ENCODE measurements at regions not wholly inside any gene's neighbourhood (a gene's known extent, or its start where the extent isn't known, plus 50 kb on each side); places are given as distances from the start of the nearest gene placed in this dataset.

DNA sequence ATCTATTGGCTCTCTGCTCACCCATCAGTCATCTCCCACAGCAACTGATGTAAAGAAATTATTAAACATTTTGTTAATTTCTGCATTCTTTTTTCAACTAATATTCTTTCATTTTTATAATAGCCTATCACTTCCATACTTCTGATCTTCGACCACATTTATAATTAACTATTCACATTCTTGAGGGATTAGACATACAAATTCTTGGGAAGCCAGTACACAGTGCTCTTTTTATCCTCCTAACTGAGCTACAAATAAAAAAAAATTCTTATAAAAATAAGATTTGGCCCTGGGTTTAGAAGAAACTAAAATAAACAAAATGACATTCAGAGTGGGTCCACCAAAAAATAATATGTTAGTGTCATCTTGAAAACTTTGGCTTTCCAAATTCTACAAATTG lies 103.7 kb upstream of the ITGA1 start:
- DNase-seq = no peak

DNA sequence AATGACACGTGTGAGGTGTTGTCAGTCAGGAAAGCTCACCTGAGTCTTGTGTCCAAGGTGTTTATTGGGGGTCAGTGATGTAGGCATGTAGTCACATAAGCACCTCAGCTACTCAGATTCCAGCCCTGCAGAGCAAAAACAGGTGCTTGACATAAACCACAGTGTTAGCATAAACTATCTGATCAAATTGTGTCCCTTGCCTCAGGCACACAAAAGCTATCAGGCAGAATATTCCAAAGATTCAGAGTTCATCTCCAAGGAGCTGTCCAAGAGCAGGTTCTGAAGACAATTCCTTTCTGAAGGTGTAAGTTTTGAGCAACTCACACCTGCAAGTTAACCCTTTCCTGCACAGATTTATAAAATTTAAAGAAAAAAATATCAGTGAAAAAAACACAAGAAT lies 102.2 kb upstream of the ITGA1 start:
- DNase-seq = no peak

DNA sequence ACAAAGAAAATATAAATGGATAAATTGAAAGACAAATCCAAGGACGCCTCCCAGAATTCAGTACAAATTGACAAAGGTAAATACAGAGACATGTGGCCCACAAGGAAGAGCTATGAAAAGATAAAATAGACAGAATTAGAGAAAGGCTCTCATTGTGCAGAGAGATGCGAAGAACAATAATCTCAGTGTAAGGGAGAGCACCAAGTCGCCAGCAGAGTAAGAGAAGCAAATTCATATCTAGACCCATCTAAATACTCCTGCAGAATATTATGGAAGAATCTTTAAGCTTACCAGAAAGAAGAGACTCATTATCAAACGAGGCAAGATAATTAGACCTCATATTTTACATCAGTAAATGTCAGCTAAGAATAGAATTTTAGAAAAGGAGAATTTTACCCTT lies 101.7 kb upstream of the ITGA1 start:
- DNase-seq = no peak

DNA sequence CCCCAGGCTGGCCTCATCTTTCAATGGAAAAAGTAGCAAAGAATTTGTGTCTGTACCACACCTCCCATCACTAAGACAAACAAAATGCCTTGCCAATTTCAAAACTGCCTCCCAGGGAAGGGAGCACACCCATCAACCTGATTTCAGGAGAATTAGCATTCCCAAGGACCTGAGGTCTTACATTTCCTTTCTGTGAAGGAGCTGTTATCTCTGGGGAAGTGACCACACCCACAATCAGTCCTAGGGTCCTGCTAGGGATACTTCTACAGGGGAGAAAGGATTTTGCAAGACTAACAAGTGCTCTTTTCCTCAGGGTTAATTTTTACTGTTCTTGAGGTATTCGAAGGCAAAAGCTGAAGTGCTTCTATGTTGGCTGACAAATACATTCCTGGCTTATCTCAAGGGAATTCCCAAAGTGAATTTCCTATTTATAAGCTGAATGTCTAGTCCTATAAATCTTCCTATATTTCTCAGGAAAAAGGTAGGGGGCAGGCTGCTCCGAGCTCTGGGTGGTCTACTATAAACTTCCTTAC lies 97.4 kb upstream of the ITGA1 start:
- no peak for DNase-seq

DNA sequence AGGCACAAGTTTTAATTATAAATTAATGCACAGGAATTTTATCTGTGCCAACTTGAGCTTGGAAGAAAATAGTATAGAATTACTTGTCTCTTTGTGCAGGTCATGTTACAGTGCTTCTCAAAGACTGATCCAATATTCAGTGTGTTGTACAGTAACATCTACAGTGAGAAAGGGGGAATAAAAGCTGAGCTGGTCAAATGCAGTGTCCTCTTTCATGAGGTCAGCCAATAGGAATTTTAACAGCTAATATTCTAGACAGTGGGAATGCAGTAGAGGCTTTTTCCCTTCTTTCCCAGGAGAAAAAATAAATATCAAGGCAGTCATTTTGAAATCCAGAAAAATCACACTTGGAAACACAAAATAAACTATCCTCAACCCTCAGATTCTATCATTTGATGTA lies 95.7 kb upstream of the ITGA1 start:
- peak; percentile 42 for DNase-seq

DNA sequence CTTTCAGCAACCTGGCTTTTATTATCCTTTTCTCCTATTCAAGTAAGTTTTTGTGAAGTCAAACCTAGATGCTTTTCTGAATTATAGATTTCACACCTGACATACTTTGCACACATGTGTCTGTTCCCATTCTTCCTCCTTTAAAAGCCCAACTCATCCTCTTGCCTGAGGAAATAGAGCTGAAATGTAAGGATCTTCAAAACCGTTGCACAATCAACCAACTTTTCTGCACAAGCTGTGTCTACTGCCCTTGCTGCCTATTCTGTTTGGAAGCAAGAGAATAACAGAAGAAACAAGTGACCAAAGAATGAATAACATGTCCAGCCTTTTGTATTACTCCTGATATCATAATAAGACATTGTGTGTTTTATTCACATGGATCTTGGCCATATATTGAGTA lies 95.1 kb upstream of the ITGA1 start:
- DNase-seq = no peak

DNA sequence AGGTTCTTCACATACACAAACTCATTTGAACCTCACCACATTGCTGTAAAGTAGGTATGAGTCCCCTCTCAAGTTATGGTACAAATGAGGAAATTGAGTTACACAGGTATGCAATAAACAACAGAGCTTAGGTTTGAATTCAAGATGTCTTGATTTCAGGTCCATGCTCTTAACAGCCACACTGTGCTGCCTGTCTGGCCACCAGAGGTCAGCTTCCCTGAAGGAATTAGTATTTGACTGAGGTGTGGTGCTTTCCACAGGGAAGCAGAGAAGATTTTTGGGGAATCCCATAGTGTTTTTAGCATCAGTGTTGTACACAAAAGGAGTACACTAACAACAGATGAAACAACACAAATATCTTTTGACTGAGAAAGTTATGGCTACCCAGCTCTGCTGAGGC lies 94.4 kb upstream of the ITGA1 start:
- no peak for DNase-seq

DNA sequence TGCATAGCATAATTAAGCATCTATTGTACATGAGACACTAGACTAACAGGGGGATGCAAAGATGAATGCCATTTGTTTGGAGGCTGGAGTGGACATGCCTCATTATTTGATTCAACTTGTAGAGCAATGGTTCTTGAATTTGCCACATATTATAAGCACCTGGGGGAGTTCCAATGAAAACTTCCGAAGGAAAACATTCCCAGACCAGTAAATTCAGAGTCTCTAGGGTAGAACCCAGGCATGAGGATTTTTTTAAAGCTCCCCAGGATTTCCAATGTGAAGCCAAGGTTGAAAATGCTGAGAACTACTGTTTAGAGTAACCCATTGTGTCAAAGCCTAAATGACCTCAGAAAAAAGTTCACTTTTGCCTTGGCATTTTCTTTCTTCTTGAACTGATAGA lies 93.9 kb upstream of the ITGA1 start:
- no peak for DNase-seq

DNA sequence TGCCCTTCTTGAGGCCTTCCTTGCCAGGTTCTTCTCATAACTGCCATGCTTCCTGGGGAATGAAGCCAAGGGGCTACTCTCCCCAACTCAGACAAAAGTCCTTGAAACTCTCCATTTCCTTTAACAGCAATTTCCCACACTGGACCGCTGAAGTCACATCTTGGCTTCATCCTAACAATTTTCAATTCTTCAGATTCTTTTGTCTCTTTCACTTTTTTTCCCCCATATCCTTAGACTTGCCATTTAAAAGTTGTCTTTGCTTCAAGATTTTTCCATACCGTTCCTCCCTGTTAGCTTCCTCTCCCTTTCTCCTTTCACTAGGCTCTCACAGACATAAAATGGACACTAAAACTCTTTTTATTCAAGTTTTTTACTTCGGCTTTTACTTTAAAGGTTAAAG lies 93.1 kb upstream of the ITGA1 start:
- no peak for DNase-seq

DNA sequence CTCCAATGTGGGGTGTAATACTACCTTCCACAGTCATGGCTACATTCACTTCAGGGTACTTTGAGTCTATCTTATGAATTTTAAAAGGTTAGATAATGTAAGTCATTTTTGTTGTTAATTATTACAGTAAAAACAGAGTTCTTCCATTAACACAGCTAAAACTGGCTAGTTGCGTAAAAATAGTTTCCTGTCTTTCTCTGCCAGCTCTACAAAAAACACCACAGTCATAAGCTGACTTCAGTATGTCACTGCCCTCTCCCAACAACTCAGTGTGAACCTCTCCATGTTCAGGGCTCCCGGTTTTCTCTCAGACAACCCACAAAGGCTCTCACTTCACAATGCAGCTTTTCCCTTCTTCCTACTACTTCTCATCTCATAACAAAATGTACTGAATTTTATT lies 84.8 kb upstream of the ITGA1 start:
- no peak for DNase-seq

DNA sequence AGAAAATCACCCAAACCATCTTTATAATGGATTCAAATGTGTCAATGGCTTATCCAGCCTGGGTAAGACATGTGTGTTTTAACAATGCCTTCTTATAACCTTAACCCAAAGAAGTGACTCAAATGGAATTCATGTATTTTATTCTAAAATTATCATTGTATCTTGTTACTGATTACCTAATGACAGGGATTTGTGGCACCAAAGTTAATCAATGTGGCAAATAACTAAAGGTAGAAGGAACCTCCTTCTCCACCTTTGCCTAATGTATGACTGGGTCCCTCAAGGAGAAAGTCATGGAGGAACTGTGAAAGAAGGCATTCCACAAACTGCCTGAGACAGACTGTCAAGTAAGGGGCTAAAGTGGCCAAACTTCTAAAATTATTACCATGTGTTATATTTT lies 84.4 kb upstream of the ITGA1 start:
- no peak for DNase-seq

DNA sequence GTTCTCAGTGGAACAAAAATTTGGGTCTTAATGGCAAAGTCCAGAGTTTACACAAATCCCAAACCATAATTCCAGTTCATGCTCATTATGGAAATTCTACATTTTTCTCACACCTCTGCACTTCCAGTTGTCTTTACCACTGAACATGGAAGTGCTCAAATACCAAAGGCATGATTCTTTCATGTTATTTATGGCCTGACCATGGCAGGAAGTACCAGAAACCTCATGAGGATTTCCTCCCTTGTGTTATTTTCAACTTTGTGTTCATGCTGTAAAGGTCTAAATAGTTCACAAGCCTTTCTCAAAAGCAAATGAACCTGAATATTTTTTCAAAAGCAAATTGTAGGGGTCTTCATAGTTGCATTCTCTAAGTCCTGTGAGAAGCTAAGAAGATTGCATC lies 82.0 kb upstream of the ITGA1 start:
- DNase-seq = no peak

DNA sequence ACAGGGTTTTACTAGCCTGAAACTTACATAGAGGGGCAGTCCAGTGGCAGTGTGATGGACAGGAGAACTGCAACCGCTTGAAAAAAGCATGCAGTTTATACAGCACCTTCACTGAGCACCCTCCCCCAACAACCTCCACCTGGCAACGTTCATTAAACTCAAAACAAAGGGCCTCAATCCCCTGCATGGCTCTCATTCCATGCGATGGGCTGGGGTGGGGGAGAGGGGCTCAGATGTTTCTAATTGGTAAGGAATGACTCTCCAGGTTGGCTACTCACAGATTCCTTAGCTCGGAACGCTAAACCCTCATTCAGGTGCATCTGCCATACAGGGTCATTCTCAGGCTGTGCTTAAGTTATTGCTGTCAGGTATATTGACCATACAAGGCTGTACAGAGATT lies 80.9 kb upstream of the ITGA1 start:
- DNase-seq = no peak

DNA sequence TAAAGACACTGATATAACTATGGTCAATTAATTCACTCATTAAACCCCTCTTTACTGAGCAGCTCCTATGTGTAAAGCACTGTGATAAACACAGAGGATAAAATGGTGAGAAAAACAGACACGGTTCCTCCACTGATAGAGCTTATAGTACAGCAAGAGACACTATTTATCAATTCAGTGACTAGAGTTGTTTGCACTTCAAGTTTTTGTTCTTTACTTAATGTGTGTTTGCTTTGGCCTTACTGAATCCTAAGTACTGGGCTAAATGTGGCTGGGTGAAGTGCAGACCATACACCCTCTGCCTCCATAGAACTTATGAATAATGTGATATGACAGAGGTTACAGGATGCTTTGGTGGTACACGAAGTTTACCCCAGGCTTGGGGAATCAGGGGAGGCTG lies 80.1 kb upstream of the ITGA1 start:
- DNase-seq = no peak

DNA sequence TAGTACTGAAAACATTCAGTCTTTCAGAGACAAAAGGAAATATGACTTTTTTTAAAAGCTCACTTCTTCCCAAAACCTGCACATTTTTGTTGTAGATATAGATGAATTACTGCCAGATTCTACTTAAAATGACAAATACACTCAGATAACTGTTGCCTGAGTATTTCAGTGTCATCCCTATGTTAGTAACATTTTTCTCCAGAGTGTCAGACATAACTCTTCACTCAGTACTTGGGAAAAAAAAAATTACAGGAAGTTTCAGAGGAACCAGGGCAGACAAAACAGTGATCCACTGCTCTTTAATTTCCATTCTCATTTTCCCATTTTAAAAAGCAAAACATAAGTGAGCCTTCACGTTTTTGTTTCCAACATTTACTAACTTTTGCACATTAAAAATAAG lies 79.3 kb upstream of the ITGA1 start:
- DNase-seq = no peak

DNA sequence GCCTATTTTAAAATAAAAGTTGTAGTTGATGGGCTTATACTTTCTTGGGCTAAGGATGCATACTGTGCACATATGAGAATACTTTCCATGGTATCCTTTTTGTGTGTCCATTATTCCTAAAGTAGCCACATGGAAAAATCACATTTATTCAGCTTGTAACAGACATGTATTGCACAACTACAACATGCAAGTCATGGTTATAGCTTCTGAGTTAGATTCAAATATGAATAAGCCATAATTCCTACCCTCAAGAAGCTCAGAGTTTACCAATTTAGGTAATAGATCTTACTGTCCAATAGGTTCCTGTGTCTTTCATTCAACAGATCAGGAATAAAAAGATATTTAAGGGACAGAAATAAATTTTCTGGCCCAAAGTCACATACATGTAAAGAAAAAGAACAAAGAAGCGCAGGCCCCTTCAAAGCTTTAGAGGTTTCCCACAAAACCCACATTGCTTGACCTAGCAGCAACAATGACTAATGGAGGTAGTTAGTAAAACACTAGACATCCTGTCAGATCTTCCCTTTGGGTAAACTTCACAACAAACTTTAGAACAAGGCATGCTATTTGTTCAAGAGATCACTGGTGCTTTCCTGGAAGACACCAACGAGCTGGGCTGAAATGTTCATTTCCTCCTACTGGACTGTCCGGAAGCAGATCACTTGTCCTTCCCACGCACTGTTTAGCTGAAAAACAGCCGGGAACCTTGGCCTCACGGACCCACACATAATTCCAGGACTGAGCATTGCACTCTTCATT lies 78.4 kb upstream of the ITGA1 start:
- DNase-seq = no peak

DNA sequence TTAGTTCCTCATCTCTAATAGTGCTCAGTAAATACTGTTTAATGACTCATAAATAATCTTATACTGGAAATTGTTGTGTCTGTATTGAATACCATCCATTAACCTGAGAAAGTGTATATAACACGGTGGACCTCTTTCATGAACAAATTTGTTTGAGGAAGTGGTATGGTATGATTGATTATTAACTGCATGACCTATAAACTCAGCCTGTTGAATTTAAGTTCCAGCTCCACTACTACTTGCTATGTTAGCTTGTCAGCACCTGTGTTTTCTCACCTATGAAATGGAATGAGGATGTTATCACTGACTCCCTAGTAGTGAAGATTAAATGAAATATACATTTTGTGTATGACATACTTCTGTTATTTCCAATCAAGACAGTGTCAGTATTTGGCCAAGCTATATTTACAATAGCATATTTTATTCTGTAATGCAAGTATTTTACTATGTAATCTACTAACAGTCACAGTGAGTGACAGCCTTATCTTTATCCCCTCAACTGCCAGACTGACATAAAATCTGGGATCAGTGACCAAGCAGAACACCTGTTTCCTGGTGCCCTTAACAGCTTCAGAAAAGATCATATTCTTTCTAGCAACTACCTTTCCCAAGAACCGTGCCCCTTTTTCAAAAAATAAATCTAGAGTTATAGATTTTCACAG lies 77.3 kb upstream of the ITGA1 start:
- no peak for DNase-seq

DNA sequence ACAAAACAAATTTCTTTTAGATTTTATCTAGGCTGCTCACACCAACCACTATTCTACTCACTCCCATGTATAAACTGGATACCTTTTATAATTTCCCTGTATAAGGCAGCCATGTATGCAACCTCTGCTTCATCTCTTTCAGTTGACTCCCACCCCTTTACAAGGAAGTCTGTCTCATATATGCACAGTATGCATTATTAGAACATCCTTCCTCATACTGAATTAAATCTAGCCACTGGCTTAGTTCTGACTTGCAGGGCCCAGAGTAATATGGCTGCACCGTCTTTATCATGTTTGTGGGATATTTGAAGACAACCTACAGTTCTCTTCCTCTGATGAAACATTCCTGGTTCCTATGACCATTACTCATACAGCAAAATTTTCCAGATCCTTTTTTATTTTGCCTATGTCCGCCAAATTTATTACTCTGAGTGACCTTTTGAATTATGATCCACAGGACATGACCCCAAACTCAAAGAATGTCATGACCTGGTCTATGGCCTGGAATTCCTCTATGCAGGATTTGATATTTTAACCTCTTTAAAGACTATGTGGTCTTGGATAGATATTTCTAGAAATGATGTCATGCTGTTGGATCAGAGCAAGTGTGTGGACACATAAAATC lies 76.6 kb upstream of the ITGA1 start:
- DNase-seq = no peak

DNA sequence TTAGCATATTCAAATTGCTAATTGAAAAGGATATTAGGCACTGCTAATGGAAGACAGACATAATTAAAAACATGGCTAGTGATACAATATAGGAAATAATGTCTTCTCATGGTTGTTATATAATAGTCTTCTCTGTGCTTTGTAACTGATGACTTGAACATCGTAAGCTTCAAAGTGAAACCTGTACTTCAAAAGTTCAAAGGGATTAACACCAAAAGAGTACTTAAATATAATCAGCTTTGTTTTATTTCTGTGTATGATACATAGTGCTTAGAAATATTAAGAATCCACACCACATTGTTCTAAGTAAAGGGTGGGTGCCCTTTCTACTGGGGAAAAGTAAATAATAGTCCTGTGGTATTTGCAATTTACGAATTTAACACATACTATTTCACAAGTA lies 75.4 kb upstream of the ITGA1 start:
- no peak for DNase-seq

DNA sequence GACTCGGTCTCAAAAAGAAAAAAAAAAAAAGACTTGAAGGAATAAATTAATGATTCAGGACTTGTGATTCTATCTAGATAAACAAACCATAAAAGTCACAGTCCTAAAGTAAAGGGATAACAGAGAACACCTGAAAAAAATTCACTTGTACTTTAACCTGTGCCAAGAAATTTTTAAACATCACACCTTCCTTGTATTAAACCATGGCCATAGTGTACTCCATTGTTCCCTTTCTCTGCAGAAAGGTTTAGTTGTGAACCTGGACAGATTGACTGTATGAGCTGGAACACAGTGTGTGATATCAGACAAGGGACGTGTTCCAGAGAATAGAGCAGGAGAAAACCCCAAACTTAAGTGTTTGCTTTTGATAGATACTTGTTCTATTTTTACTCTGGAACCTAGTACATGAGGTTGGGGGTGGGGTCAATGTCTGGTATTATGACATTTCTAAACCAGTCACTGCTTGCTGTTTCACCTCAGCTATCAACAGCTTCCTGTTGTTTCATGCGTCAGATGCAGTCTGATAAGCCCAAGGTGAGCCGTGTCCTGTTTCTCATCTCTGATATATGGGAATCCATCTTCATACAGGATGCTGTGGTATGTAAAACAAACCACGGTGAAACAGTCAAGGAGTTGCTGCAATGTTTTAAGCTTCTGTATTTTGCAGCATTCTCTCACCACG lies 62.5 kb upstream of the ITGA1 start:
- no peak for DNase-seq

DNA sequence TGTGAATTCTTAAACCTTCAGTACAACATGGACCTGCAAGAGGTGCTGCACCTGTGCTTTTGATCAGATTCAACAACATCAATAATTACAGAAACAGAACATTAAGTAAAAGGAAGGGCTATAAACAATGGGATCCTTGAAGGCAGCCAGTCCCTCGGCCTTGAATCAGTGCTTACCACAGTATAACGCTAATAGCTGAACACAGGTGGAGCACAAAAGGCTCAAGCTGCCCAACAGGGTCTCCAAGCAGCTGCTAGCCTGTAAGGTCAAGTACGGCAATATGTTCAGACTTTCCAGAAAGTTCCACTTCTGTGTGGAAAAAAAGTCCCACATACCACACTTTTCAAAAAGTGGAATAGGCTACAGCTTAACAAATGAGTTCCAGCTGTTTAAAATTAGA lies 61.9 kb upstream of the ITGA1 start:
- DNase-seq = no peak

DNA sequence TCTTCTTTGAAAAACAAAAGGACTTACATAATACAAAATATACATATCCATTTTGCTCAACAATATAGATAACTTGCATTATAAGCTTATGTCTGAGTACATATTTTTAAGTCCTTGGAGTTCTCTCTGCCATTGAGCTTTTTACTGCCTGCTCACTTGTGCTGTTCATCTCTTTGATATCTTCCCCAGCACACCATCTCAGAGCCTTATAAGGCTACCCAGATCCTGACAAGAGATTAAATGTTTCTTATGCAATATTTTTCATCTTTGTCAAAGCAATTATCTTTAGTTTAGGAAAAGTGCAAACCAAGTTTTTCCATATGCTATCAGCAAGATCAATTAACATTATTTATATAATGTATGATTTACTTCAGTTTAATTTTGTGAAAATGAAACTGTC lies 60.7 kb upstream of the ITGA1 start:
- no peak for DNase-seq

DNA sequence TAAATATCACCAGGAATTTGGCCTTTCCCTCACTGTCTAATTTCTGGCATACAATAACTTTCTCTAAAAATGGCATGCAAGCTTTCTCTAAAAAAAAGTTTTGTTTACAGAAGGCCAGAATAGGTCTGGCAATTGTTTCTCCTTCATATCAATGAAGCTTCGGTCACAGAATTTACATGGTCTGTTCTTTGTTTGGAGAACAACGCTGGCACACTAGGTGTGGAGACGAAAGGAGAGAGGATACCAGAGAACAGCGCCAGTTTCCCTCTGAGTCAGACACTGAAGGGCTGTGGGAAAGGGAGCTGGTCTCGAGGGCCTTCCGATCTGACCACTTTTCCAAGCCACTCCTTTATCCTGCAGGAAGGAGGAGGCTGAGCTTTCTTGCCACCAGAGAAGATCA lies 60.1 kb upstream of the ITGA1 start:
- no peak for DNase-seq

Measured in skin of body (tissue), 1 donor.